IMR-90 (cell line): ENCODE measurements at regions not wholly inside any gene's neighbourhood (a gene's known extent, or its start where the extent isn't known, plus 50 kb on each side); places are given as distances from the start of the nearest gene placed in this dataset.
A peak's percentile ranks its signal among the peaks of the same experiment; 100 is the strongest.

Experiments
- ATAC-seq: fragments of 200-7000 bp; cut with Tn5 transposase; 2 replicates; pipeline ENCODE4 v1.9.1; 2020; ENCODE audit warnings: low read depth, mild to moderate bottlenecking, moderate library complexity
- BruUV-seq: library from RNA; stranded (reverse); fragments of 400-500 nt; replicated peaks from 2 replicates; lab custom pipeline; 2021; lab: Mats Ljungman, UMichigan
- CTCF ChIA-PET: fragments of 300-600 bp; formaldehyde crosslinking; extraction: SDS; loops from one replicate; lab custom pipeline; 2021; ENCODE audit warnings: antibody characterized with exemption; lab: Yijun Ruan, JAX
- POLR2A ChIA-PET: fragments of 300-600 bp; sonication (Branson Sonifier 250); formaldehyde crosslinking; loops from one replicate; lab custom pipeline; 2022; ENCODE audit warnings: antibody characterized with exemption; ENCODE audit not compliant: unreplicated experiment; lab: Charles Lee
- DNase-seq: peaks from one replicate; pipeline ENCODE4 v3.0.0; 2013
- H2AFZ ChIP-seq: replicated peaks from 2 replicates; pipeline ENCODE3; 2013; ENCODE audit warnings: low read length, mild to moderate bottlenecking; ENCODE audit not compliant: poor library complexity
- H2AK5ac ChIP-seq: 2 replicates; pipeline ENCODE4 v1.6.1; 2013; ENCODE audit warnings: low read depth, low read length, inconsistent platforms
- H2AK9ac ChIP-seq: replicated peaks from 2 replicates; pipeline ENCODE3; 2013; ENCODE audit warnings: mild to moderate bottlenecking, low read depth, low read length, moderate library complexity; ENCODE audit not compliant: poor library complexity
- H2BK120ac ChIP-seq: 2 replicates; pipeline ENCODE4 v1.6.1; 2013; ENCODE audit warnings: low read depth, low read length, inconsistent platforms
- H2BK15ac ChIP-seq: 3 replicates; pipeline ENCODE4 v1.6.1; 2013; ENCODE audit warnings: low read depth, low read length, inconsistent platforms
- H2BK20ac ChIP-seq: 2 replicates; pipeline ENCODE4 v1.6.1; 2013; ENCODE audit warnings: low read depth, mild to moderate bottlenecking, inconsistent platforms, low read length, moderate library complexity
- H2BK5ac ChIP-seq: 2 replicates; pipeline ENCODE4 v1.6.1; 2013; ENCODE audit warnings: mild to moderate bottlenecking, low read depth, low read length, inconsistent platforms; ENCODE audit not compliant: poor library complexity, severe bottlenecking
- H3K14ac ChIP-seq: replicated peaks from 2 replicates; pipeline ENCODE4 v1.6.1; 2013; ENCODE audit warnings: low read depth, low read length, inconsistent platforms
- H3K18ac ChIP-seq: 2 replicates; pipeline ENCODE4 v1.6.1; 2013; ENCODE audit warnings: low read depth, low read length, control low read depth
- H3K23ac ChIP-seq: 2 replicates; pipeline ENCODE4 v1.6.1; 2013; ENCODE audit warnings: low read depth, low read length, inconsistent platforms
- H3K27ac ChIP-seq: 2 replicates; pipeline ENCODE4 v1.5.1; 2013; ENCODE audit warnings: mild to moderate bottlenecking, control low read depth, low read length; ENCODE audit not compliant: insufficient read depth
- H3K27me3 ChIP-seq: 2 replicates; pipeline ENCODE4 v1.6.1; 2013; ENCODE audit warnings: low read length; ENCODE audit not compliant: control insufficient read depth, insufficient read depth
- H3K36me3 ChIP-seq: 2 replicates; pipeline ENCODE4 v1.6.1; 2013; ENCODE audit warnings: low read length, mixed read lengths; ENCODE audit not compliant: control insufficient read depth, insufficient read depth
- H3K4ac ChIP-seq: 2 replicates; pipeline ENCODE4 v1.6.1; 2013; ENCODE audit warnings: low read depth, low read length, inconsistent platforms
- H3K4me1 ChIP-seq: 2 replicates; pipeline ENCODE4 v1.6.1; 2013; ENCODE audit warnings: low read length, mixed read lengths; ENCODE audit not compliant: control insufficient read depth, insufficient read depth
- H3K4me2 ChIP-seq: 2 replicates; pipeline ENCODE4 v1.6.1; 2013; ENCODE audit warnings: low read depth, mild to moderate bottlenecking, control low read depth, low read length, moderate library complexity
- H3K4me3 ChIP-seq: 2 replicates; pipeline ENCODE4 v1.5.1; 2013; ENCODE audit warnings: low read depth, mild to moderate bottlenecking, control low read depth, low read length, moderate library complexity; ENCODE audit not compliant: insufficient read depth
- H3K56ac ChIP-seq: 2 replicates; pipeline ENCODE4 v1.6.1; 2013; ENCODE audit warnings: low read length, inconsistent platforms; ENCODE audit not compliant: insufficient read depth; ENCODE audit errors: extremely low read depth
- H3K79me1 ChIP-seq, 2 experiments: 2 replicates each; pipeline ENCODE4 v1.6.1; 2013; ENCODE audit warnings: low read length in 2 of 2, inconsistent platforms in 1 of 2, low read depth in 1 of 2
- H3K9ac ChIP-seq: 2 replicates; pipeline ENCODE4 v1.6.1; 2013; ENCODE audit warnings: low read depth, low read length, control low read depth
- H3K9me1 ChIP-seq: 2 replicates; pipeline ENCODE4 v1.6.1; 2013; ENCODE audit warnings: low read length, inconsistent platforms; ENCODE audit not compliant: insufficient read depth
- H3K9me3 ChIP-seq: 2 replicates; pipeline ENCODE4 v1.6.1; 2013; ENCODE audit warnings: low read length; ENCODE audit not compliant: control insufficient read depth, insufficient read depth
- H4K20me1 ChIP-seq: 2 replicates; pipeline ENCODE4 v1.6.1; 2013; ENCODE audit warnings: low read length, inconsistent platforms; ENCODE audit not compliant: insufficient read depth
- H4K5ac ChIP-seq: 2 replicates; pipeline ENCODE4 v1.6.1; 2013; ENCODE audit warnings: mild to moderate bottlenecking, low read depth, low read length, control low read depth
- H4K8ac ChIP-seq, 2 experiments: 2 replicates each; pipeline ENCODE4 v1.6.1; 2013; ENCODE audit warnings: low read depth in 2 of 2, low read length in 2 of 2, control low read depth in 1 of 2, inconsistent platforms in 1 of 2
- H4K91ac ChIP-seq: 2 replicates; pipeline ENCODE4 v1.6.1; 2013; ENCODE audit warnings: low read depth, low read length, inconsistent platforms; ENCODE audit not compliant: insufficient read depth
- CEBPB ChIP-seq: IDR thresholded peaks from 2 replicates; pipeline ENCODE4 v1.6.1; 2012; ENCODE audit warnings: low read depth, low read length, improper control_type of control experiment
- SMC3 ChIP-seq: fragments of 150-350 bp; IDR thresholded peaks from 2 replicates; pipeline ENCODE4 v1.6.1; 2016; ENCODE audit warnings: low read depth, mild to moderate bottlenecking, antibody characterized with exemption, low read length, moderate library complexity
- WGBS, 2 experiments: methylation state at CpG; one replicate each; pipeline versions ENCODE4 v1.1.5 to v1.1.7; 2013; ENCODE audit warnings: missing lambda C conversion rate in 2 of 2; ENCODE audit not compliant: insufficient read length in 1 of 2; ENCODE audit errors: extremely low coverage in 2 of 2; 5-methylcytosine and 5-hydroxymethylcytosine counted together
- dilution Hi-C: fragments of 300-500 bp; cut with HindIII; formaldehyde crosslinking; loops from one replicate; pipeline ENCODE4 v1.14.3; 2018; ENCODE audit warnings: low sequenced_read_pairs; ENCODE audit not compliant: unreplicated experiment
- in situ Hi-C: fragments of 300-500 bp; cut with MboI; formaldehyde crosslinking; loops from 3 replicates; pipeline ENCODE4 v1.14.3; 2019; ENCODE audit warnings: low sequenced_read_pairs, inconsistent platforms, mixed read lengths
- intact Hi-C: fragments of 100-400 bp; cut with micrococcal nuclease; formaldehyde crosslinking; loops from 2 replicates; pipeline ENCODE4 v1.10.0; 2022

- Histone ChIP-seq H2BK15ac (peak overlapping the region; percentile 4; the same call in 1 of the 3 replicates), H3K9ac (no peak overlapping the region), H4K91ac (no peak overlapping the region; the same call in 1 of the 2 replicates), H4K20me1 (no peaks in the 10 kb centered on the region), H4K8ac (no peak overlapping the region), H2AK5ac (no peak overlapping the region), H2AK9ac (no peak overlapping the region), H3K23ac (no peak overlapping the region), H3K9me1 (peaks cover 4% of the 10 kb centered on the region), H4K5ac (no peak overlapping the region), H3K4ac (no peak overlapping the region), H3K14ac (no peak overlapping the region), H3K56ac (no peak overlapping the region), H3K79me1 (no peaks in the 10 kb centered on the region), H3K4me3 (no peak overlapping the region), H2AFZ (no peak overlapping the region), H3K4me1 (peaks cover 14% of the 10 kb centered on the region), H2BK5ac (no peak overlapping the region), H3K4me2 (no peak overlapping the region), H2BK20ac (no peak overlapping the region), H3K27me3 (no peaks in the 10 kb centered on the region), H3K9me3 (no peaks in the 10 kb centered on the region), H2BK120ac (peak overlapping the region; percentile 14; the same call in 1 of the 2 replicates), H3K27ac (no peak overlapping the region; the same call in 1 of the 2 replicates), H3K36me3 (no peaks in the 10 kb centered on the region), H3K18ac (no peak overlapping the region)
- in situ Hi-C loops, result no loop called here
- ATAC-seq (no peak), DNase-seq (peak; percentile 54)
- 75% methylated on average over 2 of the region's 3 CpGs; no CpG with 5 or more reads in 1 of the 2 experiments for WGBS, 2 experiments
- dilution Hi-C loops, result no loop called here
- peak; percentile 72 for TF ChIP-seq CEBPB
- no peak for TF ChIP-seq SMC3
- ChIA-PET POLR2A (no interaction called here), CTCF (no interaction called here)
- BruUV-seq, result no TSS peak
- intact Hi-C loops, result no loop called here
These were observed 1541.7 kb upstream of the FLRT2 start for GRCh38 chr14:83988275-83988674.
